Mucosa of gallbladder (tissue), 1 donor: ENCODE measurements at regions not wholly inside any gene's neighbourhood (a gene's known extent, or its start where the extent isn't known, plus 50 kb on each side); places are given as distances from the start of the nearest gene placed in this dataset.
"Not testable (repeated sequence)": the region's sequence is repeated elsewhere in the genome, so short reads cannot be mapped to it uniquely, and the experiment has no call there.

Experiments
- DNase-seq: peaks from one replicate; pipeline ENCODE4 v3.0.0-alpha.2; 2020; ENCODE audit warnings: low spot score
- donor health status: DM: no; HTN: no; CAD: no.

DNA sequence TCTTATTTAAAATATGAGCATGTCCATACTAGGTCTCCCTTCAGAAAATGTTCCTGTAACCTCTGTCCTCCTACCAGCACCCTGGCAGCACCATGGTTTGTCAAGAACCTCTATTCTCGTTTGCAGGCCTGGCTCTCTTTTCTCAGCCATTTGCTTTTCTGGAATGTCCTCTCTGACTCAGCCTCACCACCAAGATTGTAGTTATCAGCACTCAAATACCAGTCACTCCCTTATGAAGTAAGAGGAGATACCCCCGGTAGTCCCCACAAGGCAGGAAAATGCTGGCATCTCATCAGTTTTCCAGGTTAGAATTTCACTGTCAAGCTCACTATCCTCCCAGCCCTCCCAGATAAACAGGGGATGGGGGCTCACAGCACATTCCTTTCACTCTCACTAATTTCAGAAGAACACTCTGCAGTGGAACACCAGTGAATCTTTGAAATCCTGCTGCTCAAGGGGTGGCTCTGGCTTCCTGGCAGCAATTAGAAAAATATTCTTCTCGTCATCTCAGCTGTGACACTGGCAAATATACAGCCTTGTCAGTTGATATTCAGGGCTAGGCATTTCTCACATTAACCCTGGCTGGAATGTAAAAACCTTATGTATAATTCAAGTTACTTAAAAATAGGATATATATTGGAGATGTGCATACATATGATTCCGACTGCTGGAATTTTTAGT lies 129.2 kb downstream of the TBX18 start:
- DNase-seq = no peak

DNA sequence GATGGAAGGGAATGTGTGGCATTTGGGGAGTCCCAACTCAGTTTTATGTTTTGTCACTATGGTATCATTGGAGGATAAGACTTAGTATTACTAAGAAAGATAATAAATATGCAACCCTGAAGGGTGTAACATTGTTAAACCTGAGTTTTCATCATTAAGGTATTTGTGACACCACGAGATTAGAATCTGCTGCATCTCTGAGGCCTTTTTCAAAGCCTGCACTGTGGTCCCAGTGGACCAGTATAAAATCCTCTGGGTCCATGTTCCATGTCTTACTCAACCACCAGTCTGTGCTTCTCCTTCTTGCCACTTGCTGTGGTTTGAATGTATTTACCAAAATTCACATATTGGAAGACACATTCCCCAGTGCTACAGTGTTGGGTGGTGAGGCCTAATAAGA lies 130.6 kb downstream of the TBX18 start:
- DNase-seq = no peak

DNA sequence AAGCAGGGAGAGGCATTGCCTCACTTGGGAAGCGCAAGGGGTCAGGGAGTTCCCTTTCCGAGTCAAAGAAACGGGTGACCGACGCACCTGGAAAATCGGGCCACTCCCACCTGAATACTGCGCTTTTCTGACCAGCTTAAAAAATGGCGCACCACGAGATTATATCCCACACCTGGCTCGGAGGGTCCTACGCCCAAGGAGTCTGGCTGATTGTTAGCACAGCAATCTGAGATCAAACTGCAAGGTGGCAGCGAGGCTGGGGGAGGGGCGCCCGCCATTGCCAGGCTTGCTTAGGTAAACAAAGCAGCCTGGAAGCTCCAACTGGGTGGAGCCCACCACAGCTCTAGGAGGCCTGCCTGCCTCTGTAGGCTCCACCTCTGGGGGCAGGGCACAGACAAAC lies 137.9 kb downstream of the TBX18 start:
- DNase-seq = not testable (repeated sequence)

DNA sequence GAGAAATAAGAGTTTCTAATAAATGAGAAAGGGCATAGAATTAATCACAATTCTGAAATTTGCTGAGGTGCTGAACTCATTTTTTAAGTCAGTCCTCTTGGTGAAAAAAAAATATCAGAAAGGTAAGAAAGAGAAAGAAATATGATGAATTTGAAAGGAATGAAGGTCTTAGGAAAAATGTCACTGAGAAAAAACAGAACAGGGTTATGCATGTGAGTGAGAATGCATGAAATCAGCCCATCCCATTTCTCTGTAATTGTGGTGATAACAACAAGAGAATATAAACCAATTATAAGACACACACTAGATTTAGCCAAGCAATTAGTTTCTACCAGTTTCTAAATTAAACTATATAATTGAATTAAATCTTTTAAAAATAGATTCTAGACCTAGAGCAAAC lies 138.9 kb downstream of the TBX18 start:
- DNase-seq = no peak

DNA sequence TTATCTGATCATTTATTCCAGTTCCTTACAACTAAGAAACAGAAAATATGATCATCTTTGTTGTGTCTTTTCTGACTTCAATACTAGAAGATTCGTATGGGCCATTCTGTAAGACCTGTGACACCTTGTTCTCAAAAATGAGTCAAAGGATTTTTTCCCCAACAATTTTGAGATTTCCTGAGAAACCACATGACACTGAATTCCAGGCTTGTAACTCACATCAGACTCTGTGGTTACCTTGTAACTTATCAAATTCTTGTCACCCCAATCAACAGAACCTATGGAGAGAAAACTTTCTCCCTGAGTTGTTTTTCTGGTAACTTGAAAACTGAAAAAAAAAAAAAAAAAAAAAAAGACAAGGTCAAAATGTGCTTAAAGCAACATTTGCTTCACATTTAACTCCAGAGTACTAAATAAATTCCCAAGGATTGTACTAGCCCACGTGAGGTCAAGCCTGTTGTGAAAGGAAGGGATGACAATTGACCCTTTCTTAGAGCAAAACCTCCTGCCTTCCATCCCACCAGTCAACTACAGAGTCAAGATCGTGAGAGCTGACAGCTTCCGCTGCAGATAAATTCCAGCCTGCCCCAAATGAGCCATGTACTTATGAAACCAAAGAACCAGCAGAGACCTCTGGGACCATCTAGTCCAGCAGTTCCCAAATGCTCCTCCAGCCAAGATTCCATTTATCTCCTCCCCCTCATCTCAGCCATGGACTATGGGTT lies 140.3 kb downstream of the TBX18 start:
- DNase-seq = no peak

DNA sequence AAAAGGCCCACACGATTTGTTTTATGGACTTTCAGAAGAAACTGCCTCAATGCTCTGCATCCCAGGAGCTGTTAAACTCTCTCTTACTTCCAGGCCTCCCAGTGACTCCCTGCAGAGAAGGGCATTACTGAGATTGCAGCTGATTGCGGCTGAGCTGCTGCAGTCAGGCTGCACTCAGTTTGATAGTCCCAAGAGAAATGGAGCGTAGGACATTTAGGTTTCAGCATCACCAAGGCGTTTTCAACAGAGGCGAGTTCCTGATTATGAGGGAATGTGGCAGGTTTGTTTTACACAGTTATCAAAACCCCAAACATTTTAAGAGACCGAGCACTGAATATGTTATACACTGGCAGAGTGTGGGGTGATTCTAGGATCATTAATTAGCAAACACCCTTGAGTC lies 145.6 kb downstream of the TBX18 start:
- no peak for DNase-seq

DNA sequence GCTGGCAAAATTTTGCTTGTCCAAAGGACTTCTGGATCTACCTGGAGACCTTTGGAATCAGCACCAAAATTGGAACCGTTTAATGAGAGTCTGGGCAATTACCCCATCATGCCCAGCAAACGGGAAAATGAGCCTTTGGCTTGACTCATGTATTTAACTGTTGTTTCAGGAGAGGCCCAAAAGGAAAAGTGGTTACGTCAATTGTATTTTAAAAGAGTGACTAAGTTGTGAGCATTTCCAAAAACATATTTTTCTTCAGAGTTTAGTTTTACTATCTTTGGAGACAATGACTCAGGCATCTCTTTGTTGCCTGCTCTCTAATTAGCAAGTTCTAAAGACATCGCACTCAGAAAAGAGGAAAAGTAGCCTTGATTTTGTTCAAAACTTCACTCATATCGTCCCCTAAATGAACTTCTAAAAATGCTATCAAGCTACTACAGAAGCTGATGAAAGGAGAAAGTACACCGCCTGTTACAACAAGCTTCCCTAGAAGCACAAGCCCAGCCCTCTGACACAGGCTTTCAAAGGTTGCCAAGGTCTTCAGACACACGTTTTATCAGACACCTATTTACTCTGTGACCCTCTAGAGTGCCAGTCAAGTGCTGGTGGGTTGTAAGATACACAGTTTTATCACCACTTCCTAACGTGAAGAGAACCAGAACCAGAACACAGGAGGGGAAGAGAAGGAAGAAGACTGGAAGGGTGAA lies 146.2 kb downstream of the TBX18 start:
- DNase-seq = no peak

DNA sequence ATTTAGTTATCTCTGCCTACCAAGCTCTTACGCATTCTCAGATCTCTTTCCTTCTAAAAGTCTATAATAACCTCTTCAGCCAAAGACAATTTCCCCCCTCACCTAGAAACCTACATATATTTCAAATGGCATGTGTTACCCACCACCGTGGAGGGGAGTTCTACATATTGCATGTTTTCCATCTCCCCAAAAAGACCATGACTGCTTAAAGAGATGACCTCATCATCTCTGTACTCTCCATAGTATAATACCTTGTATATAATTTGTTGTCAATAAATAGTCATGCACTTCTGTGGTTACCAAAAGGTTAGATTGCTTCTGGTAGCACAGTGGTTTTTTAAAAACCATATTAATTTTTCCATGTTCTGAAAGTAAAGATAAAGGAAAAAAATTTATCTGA lies 148.4 kb downstream of the TBX18 start:
- DNase-seq = no peak

DNA sequence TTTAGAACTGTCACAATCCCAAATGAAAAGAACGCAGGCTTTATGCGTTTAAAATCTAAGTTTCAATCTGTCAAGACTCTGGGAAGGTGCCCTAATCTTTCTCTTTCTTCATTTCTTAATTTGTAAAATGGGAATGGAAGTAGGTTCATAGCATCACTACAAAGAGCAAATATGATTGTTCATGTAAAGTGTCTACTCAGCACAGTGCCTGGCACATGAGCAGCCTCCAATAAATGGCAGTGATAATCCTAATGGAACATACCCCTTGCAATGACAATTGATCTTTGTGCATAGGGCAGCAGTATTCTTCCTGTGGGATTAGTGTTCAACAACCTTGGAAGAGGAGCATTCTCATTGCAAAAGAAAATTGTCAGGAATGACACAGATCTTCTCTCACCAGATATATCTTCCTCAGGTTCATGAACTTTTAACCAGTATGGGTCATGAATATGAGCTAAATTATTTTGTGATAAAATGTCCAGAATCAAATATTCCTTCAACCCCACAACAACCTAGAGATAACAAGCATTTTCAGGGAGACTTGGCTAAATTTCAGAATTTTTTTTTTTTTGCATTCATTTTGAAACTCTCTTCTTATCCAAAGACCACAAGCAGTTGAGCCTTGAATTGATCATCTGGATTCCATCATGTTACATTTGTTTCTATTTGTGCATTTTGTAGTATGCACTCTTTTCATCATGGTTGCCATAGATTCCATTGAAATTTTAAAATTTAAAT lies 149.1 kb downstream of the TBX18 start:
- DNase-seq = no peak

DNA sequence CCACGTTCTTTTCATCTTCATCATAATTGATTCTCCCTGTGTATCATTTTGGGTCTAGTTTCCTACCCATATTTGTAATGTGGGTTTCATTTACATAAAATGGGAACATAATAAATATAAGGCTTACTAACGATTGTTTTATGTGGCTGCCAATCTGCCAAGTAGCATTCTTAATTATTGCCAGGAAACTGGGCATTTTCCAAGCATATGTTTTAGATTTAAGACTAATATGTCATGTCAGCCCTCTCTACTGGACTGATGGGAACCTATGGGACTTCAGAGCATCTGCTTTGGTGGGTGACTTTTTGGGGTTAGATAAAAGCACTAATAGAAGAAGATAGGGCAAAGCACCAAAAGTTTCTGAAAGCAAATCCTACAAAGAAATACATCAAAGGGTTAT lies 157.5 kb downstream of the TBX18 start:
- no peak for DNase-seq

DNA sequence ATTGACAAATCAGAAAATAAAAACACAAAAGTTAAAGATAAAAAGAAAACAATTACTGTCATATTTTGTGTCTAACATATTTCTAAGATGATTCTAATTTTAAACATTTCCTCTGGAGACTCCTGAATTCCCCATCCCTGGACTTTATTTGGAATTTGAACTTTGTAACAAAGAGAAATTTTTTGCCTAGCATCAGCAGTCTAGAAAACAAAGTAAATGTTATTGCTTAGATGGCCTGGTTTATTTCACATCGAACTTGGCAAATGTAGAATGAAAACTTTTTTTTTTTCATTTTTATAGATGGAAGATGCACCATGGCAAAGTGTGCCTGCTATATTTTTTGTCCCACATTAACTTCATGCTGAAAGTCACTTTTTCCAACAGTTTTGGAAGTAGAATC lies 159.1 kb downstream of the TBX18 start:
- no peak for DNase-seq

DNA sequence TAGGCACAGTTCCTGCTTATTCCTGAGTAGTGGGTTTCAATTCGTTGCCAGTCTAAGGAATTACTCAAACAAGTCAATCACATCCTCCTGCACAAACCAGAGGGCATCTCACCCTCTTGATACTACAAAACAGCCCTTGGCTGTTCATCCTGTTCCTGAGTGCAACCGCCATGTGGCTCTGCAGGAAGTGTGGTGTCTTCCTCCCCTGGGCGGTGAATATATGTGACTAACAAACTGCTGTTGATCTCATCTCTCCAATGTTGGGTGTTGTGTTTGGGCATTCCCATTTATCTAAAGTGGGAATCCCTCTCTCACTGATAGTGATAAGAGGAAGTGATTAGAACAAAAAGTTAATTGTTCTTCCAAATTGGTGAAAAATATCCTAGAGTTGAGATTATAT lies 163.0 kb downstream of the TBX18 start:
- DNase-seq = no peak

DNA sequence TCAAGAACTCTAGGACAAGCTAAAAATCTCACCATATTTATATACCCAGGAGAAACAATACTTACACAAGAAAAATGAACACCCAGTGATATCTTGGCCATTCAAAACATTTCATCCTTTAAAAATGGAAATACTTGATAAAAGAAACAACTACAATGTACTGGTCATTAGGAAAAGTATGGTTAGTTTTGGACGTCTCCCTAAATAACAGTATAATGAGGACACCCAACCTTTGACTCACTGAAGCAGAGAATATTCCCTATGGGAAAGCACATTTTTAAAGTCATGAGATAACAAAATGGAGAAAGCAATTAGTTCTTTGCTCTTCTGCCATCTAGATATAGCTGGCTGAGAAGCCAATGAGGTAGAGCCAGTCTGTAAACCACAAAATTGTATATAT lies 164.4 kb downstream of the TBX18 start:
- DNase-seq = no peak

DNA sequence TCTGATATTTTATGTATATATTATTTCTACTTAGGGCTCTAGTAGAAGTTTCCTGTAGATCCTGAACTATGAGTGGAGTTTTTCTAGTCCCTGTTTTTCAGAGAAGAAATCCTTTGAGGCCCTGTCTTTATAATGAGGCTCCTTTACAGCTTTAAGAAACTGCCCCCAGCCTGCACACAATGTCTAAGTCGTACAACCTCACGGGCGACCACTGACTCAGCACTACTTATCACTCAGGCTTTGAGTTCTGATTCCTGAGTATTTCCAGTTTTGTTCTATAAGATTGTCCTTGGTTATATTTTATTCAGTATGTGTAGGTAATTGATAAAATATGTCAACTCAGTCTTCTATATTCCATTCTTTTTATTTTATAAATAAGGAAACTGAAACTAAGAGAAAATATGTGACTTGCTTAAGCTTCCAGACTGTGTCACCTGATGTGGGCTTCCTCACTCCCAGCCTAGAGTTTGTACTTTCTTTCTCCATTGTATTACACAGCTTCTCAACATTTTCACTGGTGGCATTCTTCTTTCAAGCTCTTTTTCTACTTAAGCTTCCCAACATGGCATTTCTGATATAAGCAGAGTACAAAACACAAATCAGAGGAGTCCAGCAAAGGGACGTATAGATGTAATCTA lies 167.0 kb downstream of the TBX18 start:
- no peak for DNase-seq

DNA sequence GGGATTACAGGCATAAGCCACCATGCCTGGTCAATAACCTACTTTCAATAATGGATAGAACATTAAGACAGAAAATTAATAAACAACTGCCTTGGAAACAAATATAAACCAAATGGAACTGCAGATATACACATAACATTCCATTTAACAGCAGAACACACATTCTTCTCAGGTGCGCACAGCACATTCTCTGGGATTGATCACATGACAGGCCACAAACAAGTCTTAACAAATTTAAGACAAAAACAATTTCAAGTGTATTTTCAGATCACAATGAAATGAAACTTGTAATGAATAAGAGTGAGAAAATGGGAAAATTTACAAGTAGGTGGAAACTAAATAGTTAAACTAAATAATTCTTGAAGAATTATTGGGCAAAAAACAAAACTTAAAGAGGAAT lies 167.9 kb downstream of the TBX18 start:
- DNase-seq = no peak

DNA sequence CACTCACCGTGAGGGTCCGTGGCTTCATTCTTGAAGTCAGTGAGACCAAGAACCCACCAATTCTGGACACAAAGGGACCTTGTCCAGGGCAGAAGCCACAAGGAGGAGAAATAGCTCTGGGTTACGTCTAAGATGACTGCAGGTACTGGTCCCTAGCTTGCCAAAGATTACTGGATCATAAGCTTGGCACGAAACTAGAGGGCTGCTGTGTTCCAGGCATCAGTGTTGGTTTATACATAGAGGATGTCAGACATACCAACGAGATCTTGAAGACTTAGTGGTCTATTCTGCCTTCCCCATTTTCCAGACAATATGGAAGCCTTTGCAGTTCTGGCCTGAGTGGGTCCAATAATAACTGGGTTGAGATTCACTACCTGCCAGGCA lies 175.7 kb downstream of the TBX18 start:
- DNase-seq = no peak

DNA sequence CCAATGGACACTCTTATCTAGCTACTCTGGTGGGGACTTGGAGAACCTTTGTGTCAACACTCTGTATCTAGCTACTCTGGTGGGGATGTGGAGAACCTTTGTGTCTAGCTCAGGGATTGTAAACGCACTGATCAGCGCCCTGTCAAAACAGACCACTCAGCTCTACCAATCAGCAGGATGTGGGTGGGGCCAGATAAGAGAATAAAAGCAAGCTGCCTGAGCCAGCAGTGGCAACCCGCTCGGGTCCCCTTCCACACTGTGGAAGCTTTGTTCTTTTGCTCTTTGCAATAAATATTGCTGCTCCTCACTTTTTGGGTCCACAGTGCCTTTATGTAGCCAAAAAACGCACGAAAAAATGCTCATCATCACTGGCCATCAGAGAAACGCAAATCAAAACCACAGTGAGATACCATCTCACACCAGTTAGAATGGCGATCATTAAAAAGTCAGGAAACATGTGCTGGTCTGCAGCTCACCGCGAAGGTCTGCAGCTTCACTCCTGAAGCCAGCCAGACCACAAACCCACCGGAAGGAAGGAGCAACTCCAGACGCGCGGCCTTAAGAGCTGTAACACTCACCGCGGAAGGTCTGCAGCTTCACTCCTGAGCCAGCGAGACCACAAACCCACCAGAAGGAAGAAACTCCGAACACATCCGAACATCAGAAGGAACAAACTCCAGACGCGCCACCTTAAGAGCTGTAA lies 176.3 kb downstream of the TBX18 start:
- not testable (repeated sequence) for DNase-seq

DNA sequence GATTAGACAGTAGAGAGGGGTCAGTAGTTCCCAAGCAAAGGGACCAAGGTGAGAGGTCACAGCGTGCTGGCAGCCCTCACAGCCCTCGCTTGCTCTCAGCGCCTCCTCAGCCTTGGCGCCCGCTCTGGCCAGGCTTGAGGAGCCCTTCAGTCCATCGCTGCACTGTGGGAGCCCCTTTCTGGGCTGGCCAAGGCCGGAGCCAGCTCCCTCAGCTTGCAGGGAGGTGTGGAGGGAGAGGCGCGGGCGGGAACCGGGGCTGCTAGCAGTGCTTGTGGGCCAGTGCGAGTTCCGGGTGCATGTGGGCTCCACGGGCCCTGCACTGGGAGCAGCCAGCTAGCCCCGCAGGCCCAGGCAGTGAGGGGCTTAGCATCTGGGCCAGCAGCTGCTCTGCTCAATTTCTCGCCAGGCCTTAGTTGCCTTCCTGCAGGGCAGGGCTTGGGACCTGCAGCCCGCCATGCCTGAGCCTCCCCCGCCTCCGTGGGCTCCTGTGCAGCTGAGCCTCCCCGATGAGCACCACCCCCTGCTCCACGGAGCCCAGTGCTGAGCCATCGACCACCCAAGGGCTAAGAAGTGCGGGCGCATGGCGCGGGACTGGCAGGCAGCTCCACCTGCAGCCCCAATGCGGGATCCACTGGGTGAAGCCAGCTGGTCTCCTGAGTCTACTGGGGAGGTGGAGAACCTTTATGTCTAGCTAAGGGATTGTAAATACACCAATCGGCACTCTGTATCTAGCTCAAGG lies 177.0 kb downstream of the TBX18 start:
- not testable (repeated sequence) for DNase-seq

DNA sequence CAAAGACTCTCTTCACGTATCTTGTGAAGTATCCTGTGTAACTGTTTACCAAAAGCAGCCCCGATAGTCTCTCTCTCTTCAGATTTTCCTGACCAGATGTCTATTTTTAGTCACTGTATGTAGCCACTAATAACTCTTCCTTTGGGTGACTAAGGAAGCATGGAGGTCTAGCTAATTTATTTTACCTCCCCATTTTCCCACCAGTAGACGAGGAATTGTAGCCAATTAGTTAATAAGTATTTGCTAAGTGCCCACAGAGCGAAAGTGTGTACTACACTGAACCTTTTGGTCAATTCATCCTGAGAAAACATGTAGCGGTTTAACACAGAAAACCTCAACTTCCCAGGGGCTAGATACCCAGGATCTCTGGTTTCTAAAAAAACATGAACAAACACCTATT lies 180.6 kb downstream of the TBX18 start:
- no peak for DNase-seq

DNA sequence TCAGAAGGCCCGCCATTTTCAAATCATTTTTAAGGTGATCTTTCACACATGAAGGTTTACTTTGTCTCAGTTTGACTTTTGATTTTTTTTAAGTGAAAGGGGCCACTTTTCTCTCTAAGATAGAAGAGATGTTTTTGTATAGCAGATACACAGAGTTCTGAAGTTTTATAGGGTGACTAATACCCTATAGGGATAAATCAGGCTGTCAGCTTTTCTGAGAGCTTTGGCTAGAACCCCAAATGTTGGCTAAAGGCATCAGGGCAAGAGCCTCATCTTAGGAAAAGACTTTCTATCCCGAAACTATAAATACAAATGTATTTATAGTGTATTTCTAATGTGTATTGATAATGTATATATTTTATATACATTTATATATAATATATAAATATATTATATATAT lies 181.4 kb downstream of the TBX18 start:
- no peak for DNase-seq
